Astrocyte of the spinal cord (primary cell): ENCODE measurements at regions not wholly inside any gene's neighbourhood (a gene's known extent, or its start where the extent isn't known, plus 50 kb on each side); places are given as distances from the start of the nearest gene placed in this dataset.

Source experiments
- DNase-seq: peaks from one replicate; pipeline ENCODE4 v3.0.0; 2011; ENCODE audit warnings: low read depth, low spot score
- H3K4me3 ChIP-seq: 2 replicates; pipeline ENCODE4 v1.5.1; 2011; ENCODE audit warnings: low read depth, mild to moderate bottlenecking, low read length, moderate library complexity
- in situ Hi-C: cut with HindIII; loops from 2 replicates; pipeline ENCODE4 v1.10.0; 2017; ENCODE audit warnings: low sequenced_read_pairs
- TF ChIP-seq, protein P1 (sequence below): IDR thresholded peaks from 2 replicates; pipeline ENCODE4 v1.5.1; 2012; ENCODE audit warnings: low read depth, mild to moderate bottlenecking, low read length, inconsistent platforms

DNA sequence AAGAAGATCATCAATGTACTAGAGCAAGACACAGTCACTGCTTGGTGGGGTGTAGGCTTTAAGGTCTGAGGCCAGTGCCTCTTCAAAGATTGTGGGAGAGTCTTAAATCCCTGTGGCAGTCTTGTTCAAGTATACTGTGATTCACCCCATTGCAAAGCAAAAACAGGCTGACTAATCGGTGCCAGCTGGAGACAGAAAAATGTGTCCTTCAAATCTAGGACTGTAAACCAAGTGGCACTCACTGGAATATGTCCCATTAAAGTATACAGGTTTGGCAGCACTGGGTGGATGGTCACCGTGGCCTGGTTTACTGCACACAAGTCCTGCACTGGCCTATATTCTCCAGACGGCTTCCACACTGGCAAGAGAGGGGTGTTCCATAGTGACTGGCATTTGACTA is 1315.3 kb downstream of the TMEM121 start:
- no peak overlapping the region for H3K4me3 ChIP-seq
- in situ Hi-C loops: no loop called here
- no peak for DNase-seq
- TF ChIP-seq, protein P1, sequence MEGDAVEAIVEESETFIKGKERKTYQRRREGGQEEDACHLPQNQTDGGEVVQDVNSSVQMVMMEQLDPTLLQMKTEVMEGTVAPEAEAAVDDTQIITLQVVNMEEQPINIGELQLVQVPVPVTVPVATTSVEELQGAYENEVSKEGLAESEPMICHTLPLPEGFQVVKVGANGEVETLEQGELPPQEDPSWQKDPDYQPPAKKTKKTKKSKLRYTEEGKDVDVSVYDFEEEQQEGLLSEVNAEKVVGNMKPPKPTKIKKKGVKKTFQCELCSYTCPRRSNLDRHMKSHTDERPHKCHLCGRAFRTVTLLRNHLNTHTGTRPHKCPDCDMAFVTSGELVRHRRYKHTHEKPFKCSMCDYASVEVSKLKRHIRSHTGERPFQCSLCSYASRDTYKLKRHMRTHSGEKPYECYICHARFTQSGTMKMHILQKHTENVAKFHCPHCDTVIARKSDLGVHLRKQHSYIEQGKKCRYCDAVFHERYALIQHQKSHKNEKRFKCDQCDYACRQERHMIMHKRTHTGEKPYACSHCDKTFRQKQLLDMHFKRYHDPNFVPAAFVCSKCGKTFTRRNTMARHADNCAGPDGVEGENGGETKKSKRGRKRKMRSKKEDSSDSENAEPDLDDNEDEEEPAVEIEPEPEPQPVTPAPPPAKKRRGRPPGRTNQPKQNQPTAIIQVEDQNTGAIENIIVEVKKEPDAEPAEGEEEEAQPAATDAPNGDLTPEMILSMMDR: no peak

DNA sequence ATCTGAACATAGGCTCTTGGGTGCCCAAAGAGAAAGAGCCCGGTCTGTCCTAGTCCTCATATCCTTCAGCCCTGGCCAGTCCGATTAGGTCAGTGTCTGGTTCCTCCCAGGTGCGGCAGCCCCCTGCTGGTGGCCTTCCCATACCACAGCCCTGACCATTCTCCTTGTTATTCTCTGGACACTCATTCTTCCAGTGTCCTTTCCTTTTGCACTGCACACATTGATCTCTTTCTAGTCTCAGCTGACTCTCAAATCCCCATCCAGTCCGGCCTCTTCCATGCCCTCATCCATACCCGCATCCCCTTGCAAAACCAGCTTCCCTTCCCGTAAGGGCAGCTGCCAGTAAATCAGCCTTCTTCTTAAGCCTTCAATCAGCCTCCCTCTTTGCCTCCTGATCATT is 1316.3 kb downstream of the TMEM121 start:
- in situ Hi-C loops: no loop called here
- DNase-seq: no peak
- no peak overlapping the region for H3K4me3 ChIP-seq
- TF ChIP-seq, protein P1: no peak

DNA sequence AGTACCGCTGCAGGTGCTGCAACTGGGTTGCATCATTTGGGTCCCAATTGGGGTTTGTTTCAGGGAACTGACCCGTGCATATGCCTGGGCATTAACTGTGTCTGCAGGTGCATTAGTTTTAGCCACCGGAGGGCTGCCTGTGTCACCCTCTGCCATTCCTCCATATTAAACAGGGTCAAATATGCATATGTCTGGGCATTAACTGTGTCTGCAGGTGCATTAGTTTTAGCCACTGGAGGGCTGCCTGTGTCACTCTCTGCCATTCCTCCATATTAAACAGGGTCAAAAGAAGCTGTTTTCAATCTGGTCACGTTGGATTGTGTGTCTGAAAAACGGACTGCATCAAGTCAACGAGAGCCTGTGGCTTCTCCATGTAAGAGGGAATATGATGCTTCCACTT is 1317.0 kb downstream of the TMEM121 start:
- no peak for DNase-seq
- in situ Hi-C loops: no loop called here
- H3K4me3 ChIP-seq: no peak overlapping the region
- TF ChIP-seq, protein P1: no peak

DNA sequence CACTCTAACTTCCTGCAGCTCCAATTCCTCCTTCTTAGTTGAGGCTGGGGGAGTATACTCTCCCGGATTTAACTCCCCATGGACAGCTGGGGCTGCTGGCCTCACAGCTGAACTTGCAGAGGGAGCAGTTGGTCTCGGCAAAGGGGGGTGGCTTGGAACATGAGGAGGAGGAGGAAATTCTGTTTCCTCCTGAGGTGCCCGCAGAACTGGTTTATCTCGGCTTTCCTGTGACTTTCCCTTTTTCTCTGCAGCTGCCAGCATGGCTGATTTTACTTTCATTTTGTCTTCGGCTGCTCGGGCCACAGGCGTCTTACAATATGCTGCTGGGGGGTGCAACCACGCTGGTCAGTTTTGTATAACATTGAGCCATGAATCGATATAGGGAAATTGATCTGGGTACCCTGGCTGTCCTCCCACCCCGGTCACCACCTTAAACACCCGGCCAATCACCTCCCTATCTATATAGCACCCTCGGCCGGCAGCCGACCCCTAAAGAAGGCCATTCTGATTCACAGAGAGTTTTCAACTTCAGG is 1317.6 kb downstream of the TMEM121 start:
- in situ Hi-C loops: no loop called here
- H3K4me3 ChIP-seq: no peak overlapping the region
- DNase-seq: no peak
- TF ChIP-seq, protein P1: no peak

DNA sequence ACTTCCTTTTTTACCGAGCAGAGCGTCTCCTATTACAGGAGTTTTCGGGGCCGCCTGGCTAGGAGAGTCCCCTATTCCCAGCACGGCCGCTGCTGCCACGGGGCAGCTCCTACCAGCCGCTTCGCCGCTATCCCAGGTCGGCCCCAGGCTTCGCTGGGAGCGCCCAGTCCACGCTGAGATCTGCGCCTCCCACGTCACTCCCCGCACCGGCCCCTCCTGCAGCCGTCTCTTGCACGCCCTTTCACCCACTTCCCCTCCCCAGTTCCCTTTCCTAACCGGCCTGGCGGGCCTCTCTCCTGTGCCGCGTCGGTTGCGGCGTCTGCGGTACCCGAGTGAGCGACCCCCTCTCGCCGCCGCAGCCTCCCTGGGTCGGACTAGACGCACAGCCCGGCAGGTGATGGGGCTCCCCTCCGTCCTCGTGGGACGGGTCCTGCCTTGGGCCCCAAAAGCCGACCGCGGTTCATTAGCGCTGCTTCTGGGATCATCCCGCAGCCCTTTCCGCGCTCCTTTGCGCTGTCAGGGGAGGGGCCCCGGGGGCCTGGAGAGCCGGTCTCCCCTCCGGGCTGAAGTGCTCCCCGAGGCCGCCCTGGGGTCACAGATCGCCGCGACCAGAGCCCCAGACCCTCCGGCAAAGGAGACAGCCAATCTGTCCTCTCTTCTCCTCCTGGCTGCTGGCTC is 1318.4 kb downstream of the TMEM121 start:
- in situ Hi-C loops: no loop called here
- H3K4me3 ChIP-seq: no peak overlapping the region
- no peak for DNase-seq
- TF ChIP-seq, protein P1: no peak

DNA sequence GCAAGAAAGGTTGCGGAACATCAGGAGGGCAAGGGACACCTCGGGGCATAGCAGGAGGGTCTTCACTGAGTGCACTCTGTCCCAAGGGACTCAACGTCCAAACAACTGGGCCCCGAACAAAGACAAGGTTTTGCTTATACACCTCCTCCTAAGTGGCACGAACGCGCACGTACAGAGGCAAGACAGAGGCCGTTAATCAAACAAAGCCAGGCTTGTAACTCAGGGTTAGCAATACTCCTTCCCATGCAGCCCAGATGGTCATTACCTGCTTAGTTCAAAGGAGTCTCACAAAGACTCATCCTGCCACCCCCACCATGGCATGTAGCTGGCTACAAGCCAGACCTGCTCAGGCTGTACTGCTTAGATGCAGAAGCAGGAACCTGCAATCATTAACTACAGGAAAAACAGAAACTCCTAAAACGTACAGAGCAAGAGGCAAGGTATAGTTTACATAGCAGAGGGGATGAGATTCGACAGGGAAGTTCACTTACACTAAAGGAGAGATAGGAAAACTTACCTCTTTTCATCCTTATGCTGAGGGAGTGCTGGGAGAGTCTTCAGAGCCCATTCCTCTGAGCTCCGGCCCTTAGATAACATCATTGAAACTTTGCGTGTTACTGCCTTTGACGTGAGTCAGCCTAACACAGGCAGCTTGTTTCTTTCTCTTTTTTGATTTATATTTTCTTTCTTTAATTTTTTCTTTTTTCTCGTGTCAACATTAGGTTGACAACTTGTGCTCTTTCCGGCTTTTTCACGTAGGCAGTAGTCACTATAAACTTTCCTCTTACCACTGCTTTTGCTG is 1319.1 kb downstream of the TMEM121 start:
- TF ChIP-seq, protein P1: no peak
- H3K4me3 ChIP-seq: no peak overlapping the region
- DNase-seq: no peak
- in situ Hi-C loops: no loop called here
